ENCODE measurements at regions not wholly inside any gene's neighbourhood (a gene's known extent, or its start where the extent isn't known, plus 50 kb on each side); places are given as distances from the start of the nearest gene placed in this dataset.

- TF ChIP-seq TSHZ2 (CRISPR knock-in tag; IDR thresholded peaks at IDR 0.05) (no peak), RARB (CRISPR knock-in tag; IDR thresholded peaks at IDR 0.05) (no peak), SNAI2 (CRISPR knock-in tag; IDR thresholded peaks at IDR 0.05) (no peak), OSR1 (CRISPR knock-in tag; IDR thresholded peaks at IDR 0.05) (no peak), ZFP3 (CRISPR knock-in tag; IDR thresholded peaks at IDR 0.05) (no peak)
- ATAC-seq, result no peak
Measured at GRCh38 chr3:103923907-103924306, 1442.8 kb upstream of the ALCAM start.

GRCh38 chr3:103924544-103924943 lies 1442.2 kb upstream of the ALCAM start:
- no peak for ATAC-seq

GRCh38 chr3:103926936-103927335 lies 1439.8 kb upstream of the ALCAM start:
- ATAC-seq, result no peak

More at GRCh38 chr3:103924544-103924943, 1442.2 kb upstream of the ALCAM start:
- TF ChIP-seq ZFP30 (CRISPR knock-in tag; IDR thresholded peaks at IDR 0.05), result no peak
- no peak for TF ChIP-seq PATZ1 (CRISPR knock-in tag; IDR thresholded peaks at IDR 0.05; ENCODE audit: borderline replicate concordance)
- TF ChIP-seq RARB (CRISPR knock-in tag; IDR thresholded peaks at IDR 0.05), result no peak
- TF ChIP-seq CSRNP3 (CRISPR knock-in tag; IDR thresholded peaks at IDR 0.05), result no peak
- TF ChIP-seq ISL1 (CRISPR knock-in tag; IDR thresholded peaks at IDR 0.05), result no peak

More at GRCh38 chr3:103926936-103927335, 1439.8 kb upstream of the ALCAM start:
- TF ChIP-seq OSR1 (CRISPR knock-in tag; IDR thresholded peaks at IDR 0.05), result no peak
- no peak for TF ChIP-seq ISL1 (CRISPR knock-in tag; IDR thresholded peaks at IDR 0.05)
- TF ChIP-seq ESRRG (CRISPR knock-in tag; IDR thresholded peaks at IDR 0.05), result no peak
- no peak for TF ChIP-seq ZNF565 (CRISPR knock-in tag; conservative IDR thresholded peaks at IDR 0.05; ENCODE audit: low read depth)
- no peak for TF ChIP-seq TCF4 (CRISPR knock-in tag; IDR thresholded peaks at IDR 0.05; ENCODE audit: borderline replicate concordance)
- TF ChIP-seq CSDC2 (CRISPR knock-in tag; IDR thresholded peaks at IDR 0.05), result no peak
- TF ChIP-seq CREB5 (CRISPR knock-in tag; IDR thresholded peaks at IDR 0.05; ENCODE audit: low read depth), result no peak
- TF ChIP-seq SNAI2 (CRISPR knock-in tag; IDR thresholded peaks at IDR 0.05), result no peak
- TF ChIP-seq ZFP30 (CRISPR knock-in tag; IDR thresholded peaks at IDR 0.05), result no peak
- no peak for TF ChIP-seq TSHZ2 (CRISPR knock-in tag; IDR thresholded peaks at IDR 0.05)
- no peak for TF ChIP-seq TOX (CRISPR knock-in tag; IDR thresholded peaks at IDR 0.05; ENCODE audit: borderline replicate concordance)
- TF ChIP-seq ZC3H10 (CRISPR knock-in tag; IDR thresholded peaks at IDR 0.05), result no peak
- no peak for TF ChIP-seq PPARA (CRISPR knock-in tag; IDR thresholded peaks at IDR 0.05; ENCODE audit: borderline replicate concordance)
- TF ChIP-seq CSRNP3 (CRISPR knock-in tag; IDR thresholded peaks at IDR 0.05), result no peak
- TF ChIP-seq POU6F1 (CRISPR knock-in tag; IDR thresholded peaks at IDR 0.05; ENCODE audit: borderline replicate concordance, low read depth), result no peak
- TF ChIP-seq ZNF8 (CRISPR knock-in tag; IDR thresholded peaks at IDR 0.05), result no peak
- no peak for TF ChIP-seq GLIS3 (CRISPR knock-in tag; IDR thresholded peaks at IDR 0.05)
